ENCODE measurements at regions not wholly inside any gene's neighbourhood (a gene's known extent, or its start where the extent isn't known, plus 50 kb on each side); places are given as distances from the start of the nearest gene placed in this dataset.

DNA sequence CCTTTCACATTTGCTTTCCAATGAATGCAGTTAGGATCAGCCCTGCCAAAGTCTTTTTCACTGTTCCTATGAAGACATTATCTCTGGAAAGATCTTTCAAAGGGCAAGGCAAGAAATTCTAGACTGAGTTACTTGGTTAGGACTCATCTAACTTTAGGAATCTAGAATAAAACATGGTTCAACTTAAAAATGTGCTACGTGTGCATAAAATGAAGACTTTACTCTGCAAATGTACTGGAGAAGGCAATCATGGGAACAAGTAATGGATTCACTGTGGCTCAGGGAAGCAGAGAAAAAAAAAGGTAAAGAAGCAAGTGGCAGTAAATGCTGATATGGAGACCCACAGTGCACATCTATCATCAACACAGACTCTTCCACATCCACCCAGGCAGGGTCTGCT is 297.4 kb downstream of the HNRNPD start:
- no peak for ATAC-seq

DNA sequence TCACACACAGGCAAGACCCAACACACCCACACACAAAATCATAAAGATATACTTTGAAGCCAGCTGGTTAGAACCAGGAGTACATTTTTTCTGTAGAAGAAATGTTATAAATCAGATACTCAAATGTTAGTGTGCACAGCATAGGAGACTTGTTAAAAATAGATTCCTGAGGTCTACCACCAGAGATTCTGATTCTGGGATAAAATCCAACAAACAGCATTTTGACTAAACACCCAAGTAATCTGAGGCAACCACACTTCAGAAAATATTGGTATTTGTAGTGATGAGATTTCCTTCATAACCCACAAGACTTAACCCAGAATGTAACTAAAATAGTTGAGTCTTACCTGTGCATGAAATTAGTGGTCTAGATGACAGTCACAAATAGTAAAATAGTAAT is 301.8 kb downstream of the HNRNPD start:
- no peak for ATAC-seq

DNA sequence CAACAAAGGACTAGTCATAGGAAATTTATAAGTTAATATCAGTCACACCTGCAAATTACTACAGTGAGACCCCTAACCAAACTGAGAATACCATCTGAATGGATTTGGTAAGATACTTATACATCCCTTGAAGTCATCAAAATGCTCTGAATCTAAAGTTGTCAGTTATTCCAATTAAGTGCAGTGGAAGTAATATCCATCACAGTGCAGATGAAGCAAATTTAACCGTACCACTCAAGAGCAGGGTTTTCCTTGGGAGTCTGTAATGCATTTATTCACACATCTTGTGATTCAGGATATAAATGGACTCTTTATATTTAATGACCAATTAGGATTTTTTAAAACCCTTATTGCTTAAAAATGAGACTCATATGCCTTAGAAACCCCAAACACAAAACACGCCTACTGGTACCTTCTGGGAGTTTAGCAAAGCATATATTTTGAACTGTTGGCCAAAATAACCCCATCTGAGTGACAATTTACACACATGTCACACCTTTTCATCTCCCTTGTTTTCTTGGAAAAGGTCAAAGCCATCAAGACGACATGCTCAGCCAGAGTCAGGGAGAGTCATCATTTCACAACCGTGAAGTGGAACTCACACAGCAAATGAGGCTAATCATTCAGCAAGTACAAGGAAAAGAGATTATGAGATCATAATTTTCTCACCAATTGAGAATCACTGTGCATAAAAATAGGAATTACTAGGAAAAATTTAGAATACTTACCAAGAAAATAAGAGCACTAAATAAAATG is 303.7 kb downstream of the HNRNPD start:
- no peak for ATAC-seq

DNA sequence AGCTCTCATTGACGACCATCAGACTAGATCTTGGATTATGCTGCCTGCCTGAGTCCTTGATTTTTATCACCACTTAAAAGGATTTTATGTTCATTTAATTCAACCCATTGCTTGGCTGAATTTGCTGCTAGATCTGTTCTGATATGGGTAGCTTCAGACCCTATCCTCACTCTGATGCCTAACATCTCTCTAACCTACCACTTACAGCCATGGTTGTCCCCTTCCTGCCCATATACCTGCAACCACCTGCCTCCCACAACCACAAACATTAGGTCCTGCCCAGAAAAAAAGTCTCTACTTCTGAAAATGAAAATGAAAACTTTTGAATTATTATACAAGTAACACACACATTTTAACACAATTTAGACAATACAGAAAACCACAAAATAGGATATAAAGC is 310.8 kb downstream of the HNRNPD start:
- ATAC-seq, result no peak

DNA sequence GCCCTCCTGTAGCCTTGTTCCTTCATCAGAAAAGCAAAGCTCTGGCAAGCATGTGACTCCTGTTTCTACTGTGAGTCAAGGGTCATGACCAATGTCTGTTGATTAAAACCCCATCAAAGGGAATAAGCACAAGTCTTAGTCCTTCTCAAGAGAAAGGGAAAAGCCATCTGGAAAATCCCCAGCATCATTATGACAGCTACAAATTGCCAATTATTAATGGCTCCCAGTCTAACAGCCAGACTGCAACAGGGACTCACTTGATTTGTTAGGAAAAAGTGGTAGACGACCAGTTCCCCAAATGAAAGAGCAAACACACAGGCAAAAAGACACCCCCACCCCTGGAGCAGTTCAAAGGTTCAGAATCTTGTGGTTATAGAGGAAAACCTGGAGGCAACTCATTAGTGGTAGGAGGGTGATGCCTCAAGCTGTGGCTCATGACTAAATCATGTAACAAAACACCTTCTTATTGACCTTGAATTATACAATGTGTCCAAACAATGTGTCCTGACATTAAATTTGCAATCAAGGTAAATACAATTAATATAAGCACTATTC is 315.7 kb downstream of the HNRNPD start:
- ATAC-seq, result no peak

GRCh38 chr4:82055156-82055555 is 318.6 kb downstream of the HNRNPD start:
- no peak for ATAC-seq

- no peak for ATAC-seq
Observed at GRCh38 chr4:82053396-82053795, 320.4 kb downstream of the HNRNPD start.

- ATAC-seq, result no peak
Observed at GRCh38 chr4:82050796-82051195, 323.0 kb downstream of the HNRNPD start.

- ATAC-seq, result no peak
Observed at GRCh38 chr4:82049294-82049693, 324.5 kb downstream of the HNRNPD start.

DNA sequence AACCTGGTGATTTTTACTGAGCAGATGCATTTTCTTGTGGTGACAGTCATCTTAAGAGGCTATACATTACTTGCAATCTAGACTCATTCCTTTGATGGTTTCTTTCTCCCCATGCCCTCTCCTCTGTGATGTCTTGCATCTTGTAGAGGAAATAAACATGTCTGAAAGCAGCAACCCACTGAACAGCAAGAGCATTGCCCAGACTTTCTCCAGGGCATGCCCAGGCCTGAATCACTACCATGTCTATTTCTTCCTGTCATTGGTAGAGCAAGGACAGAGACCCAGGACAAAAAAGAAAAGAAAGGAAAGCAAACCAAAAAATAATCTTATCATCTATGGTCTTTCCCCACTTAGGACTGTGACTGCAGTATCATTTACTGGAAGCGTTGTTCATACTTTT is 326.1 kb downstream of the HNRNPD start:
- ATAC-seq, result no peak

DNA sequence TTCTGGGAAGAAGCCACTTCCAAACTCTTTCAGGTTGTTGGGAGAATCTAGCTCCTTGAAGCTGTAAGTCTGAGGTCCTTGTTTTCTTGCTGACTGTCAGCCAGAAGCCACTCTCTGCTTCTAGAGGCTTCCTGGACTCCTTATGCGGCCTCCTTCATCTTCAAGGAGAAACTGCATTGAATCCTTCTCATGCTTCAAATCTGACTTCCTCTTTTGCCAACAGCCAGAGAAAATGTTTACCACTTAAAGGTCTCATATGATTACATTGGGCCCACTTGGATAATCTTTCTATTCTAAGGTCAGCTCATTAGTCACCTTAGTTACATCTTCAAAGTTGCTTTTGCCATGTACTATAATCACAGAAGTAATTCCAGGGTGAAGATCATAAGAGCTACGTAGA is 327.0 kb downstream of the HNRNPD start:
- ATAC-seq, result no peak

GRCh38 chr4:82045267-82045666 is 328.5 kb downstream of the HNRNPD start:
- no peak for ATAC-seq

DNA sequence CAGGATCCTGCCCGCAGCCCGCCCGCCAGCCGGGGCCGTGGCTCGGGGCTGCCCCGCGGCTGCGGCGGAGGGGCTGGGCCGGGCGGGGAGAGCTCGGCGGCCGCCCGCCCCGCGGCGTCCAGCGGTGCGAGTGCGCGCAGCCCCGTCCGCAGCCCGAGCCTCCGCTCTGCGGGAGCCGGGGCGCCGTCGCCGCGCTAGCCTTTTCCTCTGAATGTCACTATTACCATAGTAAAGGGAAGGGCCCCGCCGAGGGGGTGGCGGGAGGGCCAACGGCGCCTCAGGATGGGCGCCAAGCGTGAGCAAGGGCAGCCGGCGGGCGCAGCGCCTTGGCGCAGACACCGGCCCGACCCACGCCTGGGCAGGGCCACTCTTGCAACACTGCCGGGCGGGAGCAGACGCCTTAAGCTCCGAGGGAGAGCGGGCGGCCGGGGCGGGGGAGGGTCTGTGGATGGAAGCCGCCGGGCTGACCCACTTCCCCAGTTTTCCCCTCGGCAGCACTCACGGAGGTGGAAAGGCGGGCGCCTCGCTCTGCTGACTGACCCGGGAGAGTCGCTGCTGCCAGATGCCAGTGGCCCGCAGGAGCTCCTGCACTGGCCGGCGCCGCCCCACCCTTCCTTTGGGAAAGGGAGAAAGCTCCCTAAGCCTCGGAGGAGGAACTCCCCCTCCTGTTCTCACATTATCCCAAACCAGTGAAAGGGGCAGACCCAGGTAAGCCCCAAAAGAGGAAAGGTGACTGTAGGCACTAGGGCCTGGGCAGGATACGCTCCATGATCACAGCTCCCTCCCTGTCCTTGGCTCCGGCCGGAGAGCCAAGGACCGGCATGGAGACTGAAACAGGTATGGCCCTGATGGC is 329.4 kb downstream of the HNRNPD start:
- peak in 1 of 2 donors; percentile 33 for ATAC-seq

GRCh38 chr4:82043809-82044137 is 330.0 kb downstream of the HNRNPD start:
- ATAC-seq, result peak in 1 of 2 donors; percentile 5

- no peak for ATAC-seq
Observed at GRCh38 chr4:82043081-82043808, 330.5 kb downstream of the HNRNPD start.

- ATAC-seq, result peak in 1 of 2 donors; percentile 45
Observed at GRCh38 chr4:82042042-82042441, 331.7 kb downstream of the HNRNPD start.

DNA sequence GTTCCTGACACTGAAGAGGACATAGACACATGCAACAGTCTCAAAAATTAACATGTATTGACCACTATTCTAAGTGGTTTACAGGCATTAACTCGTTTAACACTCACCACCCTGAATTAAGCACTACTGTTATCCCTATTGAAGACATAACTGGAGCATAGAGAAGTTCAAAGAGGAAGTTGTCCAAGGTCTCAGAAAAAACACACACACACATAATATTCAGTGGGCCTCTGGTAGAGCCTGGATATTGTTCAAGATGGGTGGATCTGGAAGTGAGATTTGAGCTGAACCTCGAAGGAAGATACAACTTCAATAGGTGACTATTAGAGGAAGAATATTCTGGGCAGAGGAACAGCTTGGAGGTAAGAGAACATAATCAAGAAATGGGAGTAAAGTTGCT is 334.9 kb downstream of the HNRNPD start:
- no peak for ATAC-seq

GRCh38 chr4:82036181-82036580 is 337.6 kb downstream of the HNRNPD start:
- ATAC-seq, result no peak

DNA sequence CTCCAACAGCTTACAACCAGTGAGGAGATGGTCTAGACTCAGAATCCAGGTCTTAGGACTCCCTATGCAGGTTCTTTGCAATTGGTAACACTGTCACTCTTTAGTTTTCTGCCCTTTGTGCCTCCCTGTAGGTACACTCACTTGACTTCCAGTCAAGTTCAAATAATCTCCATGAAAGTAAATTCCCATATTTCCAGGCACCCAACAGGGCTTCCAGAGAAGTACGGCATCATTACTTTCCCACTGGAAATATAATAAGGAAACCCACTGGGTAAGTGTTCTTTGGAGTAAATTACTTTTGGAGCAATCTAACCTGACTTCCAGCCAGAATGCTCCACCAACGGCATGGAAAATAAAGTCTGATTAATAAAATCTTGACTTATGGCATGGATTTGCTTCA is 338.9 kb downstream of the HNRNPD start:
- no peak for ATAC-seq

DNA sequence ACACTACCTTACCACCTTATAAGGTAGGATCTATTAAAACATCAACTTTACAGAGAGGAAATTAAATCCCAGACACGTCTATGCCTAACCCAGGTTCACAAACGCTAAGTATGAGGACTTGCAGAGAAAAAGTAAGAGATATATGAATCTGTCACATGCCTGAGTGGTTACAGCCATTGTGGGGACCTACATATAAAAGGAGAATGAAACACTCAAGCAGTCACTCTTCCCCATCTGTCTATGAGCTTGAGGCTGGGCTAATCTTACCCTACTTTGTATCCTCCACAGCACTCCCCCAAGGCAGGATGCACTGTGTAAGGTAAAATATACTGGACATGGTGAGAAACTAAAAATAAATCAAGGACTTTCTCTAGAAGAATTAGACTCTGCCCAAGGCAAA is 339.9 kb downstream of the HNRNPD start:
- ATAC-seq, result no peak

GRCh38 chr4:82031376-82031927 is 342.3 kb downstream of the HNRNPD start:
- ATAC-seq, result no peak

- no peak for ATAC-seq
Observed at GRCh38 chr4:82017680-82018079, 356.1 kb downstream of the HNRNPD start.

DNA sequence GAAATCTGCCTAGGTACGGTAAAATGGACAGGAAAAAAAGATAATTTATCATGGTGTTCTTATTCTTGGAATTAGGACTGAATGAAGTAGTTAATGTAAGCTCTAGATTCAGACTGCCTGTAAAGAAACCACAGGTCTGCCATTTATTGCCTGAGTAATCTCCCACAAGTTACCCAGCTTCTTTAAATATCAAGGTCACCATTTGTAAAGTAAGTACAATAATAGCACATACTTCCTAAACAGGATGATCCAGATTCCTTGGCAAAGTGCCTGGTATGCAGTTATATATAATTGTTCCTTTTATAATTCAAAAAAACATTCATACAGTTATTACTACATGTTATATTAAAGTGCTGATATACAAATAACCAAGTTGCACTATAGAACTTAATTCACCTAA is 368.6 kb downstream of the HNRNPD start:
- ATAC-seq, result no peak
